Cardiac fibroblast (primary cell): ENCODE measurements at regions not wholly inside any gene's neighbourhood (a gene's known extent, or its start where the extent isn't known, plus 50 kb on each side); places are given as distances from the start of the nearest gene placed in this dataset.
A peak's percentile ranks its signal among the peaks of the same experiment; 100 is the strongest.

ENCODE experiments used
- DNase-seq, 2 donors: peaks; one replicate each; pipeline versions ENCODE4 v3.0.0 to v3.0.0-alpha.2; 2010; ENCODE audit warnings: low read depth in 2 of 2
- H3K4me3 ChIP-seq, 2 donors: replicated peaks in 1 of 2; 1 replicate in 1 of 2; 2 replicates in 1 of 2; pipeline ENCODE4 v1.5.1; 2011; ENCODE audit warnings: low read depth in 2 of 2, low read length in 2 of 2, mild to moderate bottlenecking in 2 of 2, moderate library complexity in 1 of 2
- TF ChIP-seq, protein P1 (sequence below): IDR thresholded peaks from one replicate; pipeline ENCODE4 v1.5.1; 2011; ENCODE audit warnings: low read depth, mild to moderate bottlenecking, low read length, inconsistent platforms

DNA sequence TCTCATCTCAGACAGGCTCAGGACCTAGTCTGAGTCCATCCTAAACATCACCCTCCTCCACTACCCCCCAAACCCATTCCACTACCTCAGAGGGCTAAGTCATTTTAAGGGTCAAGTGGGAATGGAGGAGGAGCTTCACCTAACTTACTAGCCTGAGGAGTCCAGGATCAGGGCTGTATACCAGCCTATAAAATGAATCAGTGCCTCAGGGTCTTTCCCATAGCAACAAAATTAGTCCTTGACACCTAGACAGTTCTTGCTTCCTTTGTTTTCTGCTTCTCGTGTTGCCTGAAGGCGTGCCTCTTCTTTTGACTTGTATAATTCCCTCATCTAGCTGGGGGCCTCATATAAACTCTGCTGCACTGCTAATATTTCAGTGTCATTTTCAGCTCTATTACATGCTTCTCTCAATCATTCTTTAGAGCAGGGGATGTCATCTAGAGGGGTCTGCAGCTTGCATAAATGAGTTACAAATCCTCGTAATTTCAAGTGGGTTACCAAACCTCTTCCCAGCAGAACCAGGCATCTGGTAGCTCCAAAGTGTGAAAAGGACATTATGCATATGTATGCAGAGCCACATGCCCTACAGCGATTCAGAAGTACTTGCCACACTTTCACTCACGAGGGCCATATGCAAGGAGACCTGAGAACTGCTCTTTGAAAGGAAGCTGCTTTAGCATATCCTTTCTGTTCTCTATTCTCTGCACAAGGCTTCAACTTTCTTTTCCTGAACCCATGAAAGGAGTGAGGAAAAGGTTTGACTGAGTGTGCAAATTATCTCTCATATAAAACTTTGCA lies 311.7 kb upstream of the SEMA6D start:
- TF ChIP-seq, protein P1, sequence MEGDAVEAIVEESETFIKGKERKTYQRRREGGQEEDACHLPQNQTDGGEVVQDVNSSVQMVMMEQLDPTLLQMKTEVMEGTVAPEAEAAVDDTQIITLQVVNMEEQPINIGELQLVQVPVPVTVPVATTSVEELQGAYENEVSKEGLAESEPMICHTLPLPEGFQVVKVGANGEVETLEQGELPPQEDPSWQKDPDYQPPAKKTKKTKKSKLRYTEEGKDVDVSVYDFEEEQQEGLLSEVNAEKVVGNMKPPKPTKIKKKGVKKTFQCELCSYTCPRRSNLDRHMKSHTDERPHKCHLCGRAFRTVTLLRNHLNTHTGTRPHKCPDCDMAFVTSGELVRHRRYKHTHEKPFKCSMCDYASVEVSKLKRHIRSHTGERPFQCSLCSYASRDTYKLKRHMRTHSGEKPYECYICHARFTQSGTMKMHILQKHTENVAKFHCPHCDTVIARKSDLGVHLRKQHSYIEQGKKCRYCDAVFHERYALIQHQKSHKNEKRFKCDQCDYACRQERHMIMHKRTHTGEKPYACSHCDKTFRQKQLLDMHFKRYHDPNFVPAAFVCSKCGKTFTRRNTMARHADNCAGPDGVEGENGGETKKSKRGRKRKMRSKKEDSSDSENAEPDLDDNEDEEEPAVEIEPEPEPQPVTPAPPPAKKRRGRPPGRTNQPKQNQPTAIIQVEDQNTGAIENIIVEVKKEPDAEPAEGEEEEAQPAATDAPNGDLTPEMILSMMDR = no peak
- DNase-seq = no peak
- no peak overlapping the region for H3K4me3 ChIP-seq

DNA sequence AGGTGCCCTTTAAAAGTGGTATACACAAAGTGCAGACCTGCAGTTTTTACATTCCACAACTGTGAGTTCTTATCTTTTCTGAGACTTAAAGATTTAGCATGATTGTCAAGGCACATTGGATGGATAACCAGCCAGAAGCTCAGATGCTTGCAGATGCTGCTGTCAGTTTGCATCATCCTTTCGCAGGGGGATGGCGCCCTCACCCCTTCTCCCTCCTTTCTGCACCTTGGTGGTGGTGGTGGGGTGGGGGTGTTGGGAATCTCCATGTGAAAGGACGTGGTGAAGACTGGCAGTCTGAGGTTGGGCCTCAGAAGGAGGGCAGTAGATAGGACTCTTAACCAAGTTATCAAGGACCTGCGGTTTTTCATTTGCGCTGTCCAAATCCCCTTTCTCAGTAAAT lies 309.6 kb upstream of the SEMA6D start:
- no peak for DNase-seq
- H3K4me3 ChIP-seq = no peak overlapping the region
- TF ChIP-seq, protein P1 = no peak

DNA sequence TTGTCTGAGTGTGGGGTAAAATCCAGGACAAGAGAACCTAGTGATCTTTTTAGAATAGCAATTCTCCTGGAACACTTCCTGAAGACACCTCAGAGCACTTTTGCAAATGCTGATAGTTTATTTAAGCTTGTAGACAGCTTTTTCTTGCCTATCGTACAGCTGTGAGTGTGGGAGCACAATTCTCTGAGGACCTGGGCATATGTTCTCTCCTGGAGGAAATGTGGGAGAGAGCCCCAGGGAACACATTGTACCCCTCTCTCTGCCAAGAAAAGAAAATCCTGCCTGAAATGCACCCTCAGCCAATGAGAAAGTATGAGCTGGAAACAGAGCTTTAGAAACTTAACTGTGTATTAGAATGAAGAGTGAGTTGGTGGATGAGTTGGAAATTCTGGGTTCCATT lies 308.3 kb upstream of the SEMA6D start:
- TF ChIP-seq, protein P1 = no peak
- peak; percentile 12 to 60 for DNase-seq
- H3K4me3 ChIP-seq = no peak overlapping the region

DNA sequence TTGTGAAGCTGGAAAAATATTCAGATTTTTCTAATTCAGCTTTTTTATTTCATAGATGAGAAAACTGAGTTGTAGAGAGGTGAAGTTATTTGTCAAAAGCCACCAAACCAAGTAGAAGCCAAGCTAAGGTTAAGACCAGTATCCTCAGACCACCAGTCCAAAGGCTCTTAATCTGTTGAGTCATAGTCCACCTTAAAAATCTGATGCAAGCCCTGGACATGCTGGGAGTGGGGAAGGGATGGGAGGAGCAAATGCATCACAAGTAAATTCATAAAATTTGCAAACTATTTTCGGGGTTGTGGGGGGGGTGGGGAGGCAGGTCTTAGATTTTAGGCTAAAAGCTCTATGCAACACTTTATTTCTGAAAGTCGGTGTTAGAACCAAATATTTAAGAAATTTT lies 307.7 kb upstream of the SEMA6D start:
- H3K4me3 ChIP-seq = no peak overlapping the region
- DNase-seq = peak; percentile 38 to 56
- TF ChIP-seq, protein P1 = no peak

DNA sequence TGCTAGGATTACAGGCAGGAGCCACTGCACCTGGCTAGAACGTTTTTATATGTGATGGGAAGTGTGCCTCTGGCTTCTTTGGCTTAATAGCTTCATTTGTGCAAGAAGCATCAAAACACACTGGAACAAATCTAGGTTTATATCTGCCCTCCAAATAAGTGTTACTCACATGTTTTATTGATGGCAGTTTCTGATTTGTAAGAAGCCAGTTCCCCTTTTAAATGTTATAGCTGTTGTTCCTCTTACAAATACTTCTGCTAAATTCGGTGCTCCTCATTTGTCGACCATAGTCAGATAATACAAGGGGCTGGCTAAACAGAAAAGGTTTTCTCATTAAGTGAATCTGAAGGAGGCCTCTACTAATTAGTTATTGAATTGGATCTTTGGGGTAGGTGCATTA lies 307.1 kb upstream of the SEMA6D start:
- no peak overlapping the region for H3K4me3 ChIP-seq
- TF ChIP-seq, protein P1 = no peak
- DNase-seq = no peak

DNA sequence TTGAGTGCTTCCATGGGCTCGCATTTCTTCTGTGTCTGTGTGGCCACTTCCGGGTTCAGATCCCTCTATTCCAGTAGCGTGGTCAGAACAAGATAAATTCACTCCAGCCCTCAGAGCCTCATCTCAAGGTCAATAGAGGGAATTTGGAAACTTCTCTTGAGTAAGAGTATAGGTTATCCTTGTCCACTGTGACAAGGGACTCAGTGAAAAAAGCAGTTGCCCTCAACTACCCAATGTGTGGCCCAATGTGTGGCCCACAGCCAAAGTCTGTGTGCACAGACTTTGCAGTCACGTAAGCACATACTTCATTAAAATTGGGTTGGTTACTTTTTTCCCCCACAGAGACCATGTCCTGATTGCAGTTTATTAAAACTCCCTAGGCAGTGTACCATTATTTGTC lies 305.6 kb upstream of the SEMA6D start:
- TF ChIP-seq, protein P1 = no peak
- no peak for DNase-seq
- H3K4me3 ChIP-seq = no peak overlapping the region

DNA sequence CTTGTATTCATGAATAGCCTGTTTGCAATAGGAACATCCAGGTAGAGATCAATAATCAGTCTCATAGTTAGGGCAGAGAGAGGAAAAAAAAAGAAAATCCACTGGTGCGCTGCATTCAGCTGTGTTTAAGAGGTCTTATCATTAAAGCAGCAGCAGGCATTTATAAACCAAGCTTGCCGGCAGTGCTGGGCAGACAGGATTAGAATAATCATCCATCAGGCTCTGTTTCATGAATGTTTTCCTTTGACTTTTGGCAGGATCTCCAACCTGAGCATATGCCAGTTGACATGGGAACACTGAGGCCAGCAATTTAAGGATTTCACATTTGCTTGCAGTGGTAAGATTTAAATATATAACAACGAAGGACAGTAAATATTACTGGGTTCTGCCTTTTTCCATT lies 305.2 kb upstream of the SEMA6D start:
- DNase-seq = no peak
- H3K4me3 ChIP-seq = no peak overlapping the region
- TF ChIP-seq, protein P1 = no peak
